ENCODE measurements at regions not wholly inside any gene's neighbourhood (a gene's known extent, or its start where the extent isn't known, plus 50 kb on each side); places are given as distances from the start of the nearest gene placed in this dataset.

GRCh38 chr2:226657340-226658053, 142.1 kb downstream of the IRS1 start:
- DNase-seq = no peak
- Histone ChIP-seq H3K36me3 (ENCODE audit: control insufficient read depth in 4 of 4, insufficient read depth in 4 of 4, low read length in 4 of 4) (no peaks in the 10 kb centered on the region), H3K27me3 (ENCODE audit: control insufficient read depth in 3 of 3, insufficient read depth in 3 of 3, low read length in 2 of 3) (no peaks in the 10 kb centered on the region), H3K9me3 (ENCODE audit: control insufficient read depth in 4 of 4, insufficient read depth in 3 of 4, low read length in 3 of 4) (no peaks in the 10 kb centered on the region), H3K9ac (ENCODE audit: insufficient read depth in 1 of 2, low read length in 2 of 2) (no peak overlapping the region), H3K27ac (ENCODE audit: low read depth in 1 of 2, low read length in 1 of 2) (no peak overlapping the region), H3K4me1 (ENCODE audit: control insufficient read depth in 5 of 5, insufficient read depth in 5 of 5, low read length in 5 of 5) (peaks cover 6 to 43% (median 15%) of the 10 kb centered on the region in 5 donors), H3K4me3 (no peak overlapping the region)
- TF ChIP-seq CTCF (IDR thresholded peaks at IDR 0.05; ENCODE audit: control extremely low read depth, extremely low read depth) = no peak
- no peak for ATAC-seq (ENCODE audit: insufficient read depth, low FRiP score)
- 89 to 90% methylated on average over 6 of the region's 6 CpGs for WGBS, 2 donors

- DNase-seq (peak in 1 of 3 donors; percentile 52), ATAC-seq (ENCODE audit: insufficient read depth, low FRiP score) (no peak)
- H3K4me1 ChIP-seq (ENCODE audit: control insufficient read depth in 5 of 5, insufficient read depth in 5 of 5, low read length in 5 of 5) = peaks cover 5 to 45% (median 13%) of the 10 kb centered on the region in 5 donors
- 41 to 58% methylated on average over 4 of the region's 4 CpGs for WGBS, 2 donors
- no peaks in the 10 kb centered on the region for H3K36me3 ChIP-seq (ENCODE audit: control insufficient read depth in 4 of 4, insufficient read depth in 4 of 4, low read length in 4 of 4)
- peak overlapping the region in 1 of 2 donors; percentile 23 for H3K9ac ChIP-seq (ENCODE audit: insufficient read depth in 1 of 2, low read length in 2 of 2)
- H3K9me3 ChIP-seq (ENCODE audit: control insufficient read depth in 4 of 4, insufficient read depth in 3 of 4, low read length in 3 of 4) = no peaks in the 10 kb centered on the region
- H3K4me3 ChIP-seq = no peak overlapping the region
- no peak for TF ChIP-seq CTCF (IDR thresholded peaks at IDR 0.05; ENCODE audit: control extremely low read depth, extremely low read depth)
- H3K27me3 ChIP-seq (ENCODE audit: control insufficient read depth in 3 of 3, insufficient read depth in 3 of 3, low read length in 2 of 3) = no peaks in the 10 kb centered on the region
- no peak overlapping the region for H3K27ac ChIP-seq (ENCODE audit: low read depth in 1 of 2, low read length in 1 of 2)
These were observed 143.3 kb downstream of the IRS1 start for GRCh38 chr2:226656367-226656766.

GRCh38 chr2:226655871-226656270, 143.7 kb downstream of the IRS1 start:
- no peak for ATAC-seq (ENCODE audit: insufficient read depth, low FRiP score)
- 14 to 17% methylated on average over 1 of the region's 1 CpG for WGBS, 2 donors
- no peak overlapping the region for H3K27ac ChIP-seq (ENCODE audit: low read depth in 1 of 2, low read length in 1 of 2)

More at GRCh38 chr2:226655871-226656270, 143.7 kb downstream of the IRS1 start:
- peaks cover 3 to 44% (median 11%) of the 10 kb centered on the region in 5 donors for H3K4me1 ChIP-seq (ENCODE audit: control insufficient read depth in 5 of 5, insufficient read depth in 5 of 5, low read length in 5 of 5)
- TF ChIP-seq CTCF (IDR thresholded peaks at IDR 0.05; ENCODE audit: control extremely low read depth, extremely low read depth) = no peak
- H3K9me3 ChIP-seq (ENCODE audit: control insufficient read depth in 4 of 4, insufficient read depth in 3 of 4, low read length in 3 of 4) = no peaks in the 10 kb centered on the region
- H3K4me3 ChIP-seq = no peak overlapping the region
- H3K36me3 ChIP-seq (ENCODE audit: control insufficient read depth in 4 of 4, insufficient read depth in 4 of 4, low read length in 4 of 4) = no peaks in the 10 kb centered on the region
- H3K9ac ChIP-seq (ENCODE audit: insufficient read depth in 1 of 2, low read length in 2 of 2) = peak overlapping the region in 1 of 2 donors; percentile 23
- H3K27me3 ChIP-seq (ENCODE audit: control insufficient read depth in 3 of 3, insufficient read depth in 3 of 3, low read length in 2 of 3) = no peaks in the 10 kb centered on the region
- peak in 1 of 3 donors; percentile 65 for DNase-seq

All from lung (tissue), 11 donors.